SK-N-SH (cell line): ENCODE measurements at regions not wholly inside any gene's neighbourhood (a gene's known extent, or its start where the extent isn't known, plus 50 kb on each side); places are given as distances from the start of the nearest gene placed in this dataset.

Experiments
- CTCF ChIA-PET: fragments of 300-600, 350-600 bp; formaldehyde crosslinking; extraction: SDS; loops from one replicate; lab custom pipeline; 2021; lab: Yijun Ruan, JAX
- POLR2A ChIA-PET: fragments of 350-600 bp; sonication (Branson Sonifier 250); formaldehyde crosslinking; extraction: SDS; loops from one replicate; lab custom pipeline; 2020; ENCODE audit warnings: antibody characterized with exemption, inconsistent platforms; lab: Yijun Ruan, JAX
- DNase-seq: peaks from one replicate; pipeline ENCODE4 v3.0.0; 2012
- H2AFZ ChIP-seq: fragments of 200-600 bp; sonication (generic); 2 replicates; pipeline ENCODE4 v1.8.1; 2016; ENCODE audit warnings: antibody characterized with exemption, mild to moderate bottlenecking, low read depth
- H3F3A ChIP-seq: fragments of 200-600 bp; sonication (generic); replicated peaks from 2 replicates; pipeline ENCODE3; 2016; ENCODE audit warnings: antibody characterized with exemption, mild to moderate bottlenecking; ENCODE audit not compliant: insufficient read depth
- H3K27ac ChIP-seq, 2 experiments: fragments of 200-500 bp in 1 of 2; fragments of 200-600 bp in 1 of 2; sonication (Bioruptor generic) in 1 of 2; sonication (generic), shearing (Covaris generic) in 1 of 2; 2 replicates each; pipeline versions ENCODE4 v1.5.1 to v1.6.1; 2014 to 2016; ENCODE audit warnings: low read depth in 2 of 2, inconsistent platforms in 1 of 2, low read length in 1 of 2, mild to moderate bottlenecking in 1 of 2, mixed read lengths in 1 of 2
- H3K27me3 ChIP-seq: fragments of 200-600 bp; sonication (generic), shearing (Covaris generic); 2 replicates; pipeline ENCODE4 v1.6.1; 2016; ENCODE audit warnings: mixed run types; ENCODE audit not compliant: insufficient read depth
- H3K36me3 ChIP-seq, 2 experiments: fragments of 200-500 bp in 1 of 2; fragments of 200-600 bp in 1 of 2; sonication (Bioruptor generic) in 1 of 2; sonication (generic) in 1 of 2; replicated peaks in 1 of 2; 2 replicates each; pipeline versions ENCODE3 to v1.5.1; 2014 to 2016; ENCODE audit warnings: low read length in 1 of 2, mild to moderate bottlenecking in 1 of 2; ENCODE audit not compliant: insufficient read depth in 2 of 2, control insufficient read depth in 1 of 2
- H3K4me1 ChIP-seq, 2 experiments: fragments of 200-500 bp in 1 of 2; fragments of 200-600 bp in 1 of 2; sonication (Bioruptor generic) in 1 of 2; sonication (generic), shearing (Covaris generic) in 1 of 2; 2 replicates each; pipeline versions ENCODE4 v1.5.1 to v1.6.1; 2014 to 2016; ENCODE audit warnings: low read depth in 1 of 2, low read length in 1 of 2, mixed run types in 1 of 2; ENCODE audit not compliant: insufficient read depth in 2 of 2, control insufficient read depth in 1 of 2
- H3K4me2 ChIP-seq: fragments of 200-600 bp; sonication (generic), shearing (Covaris generic); 2 replicates; pipeline ENCODE4 v1.6.1; 2017; ENCODE audit warnings: mixed run types
- H3K4me3 ChIP-seq, 2 experiments: fragments of 200-500 bp in 1 of 2; fragments of 200-600 bp in 1 of 2; sonication (Bioruptor generic) in 1 of 2; sonication (generic), shearing (Covaris generic) in 1 of 2; 2 replicates each; pipeline versions ENCODE4 v1.5.1 to v1.8.1; 2014 to 2016; ENCODE audit warnings: low read depth in 2 of 2, inconsistent platforms in 1 of 2, low read length in 1 of 2, mild to moderate bottlenecking in 1 of 2, mixed read lengths in 1 of 2, moderate library complexity in 1 of 2
- H3K79me2 ChIP-seq: fragments of 200-600 bp; sonication (generic); 2 replicates; pipeline ENCODE4 v1.8.1; 2017; ENCODE audit warnings: mild to moderate bottlenecking; ENCODE audit not compliant: insufficient read depth
- H3K9ac ChIP-seq: fragments of 200-600 bp; sonication (generic); 2 replicates; pipeline ENCODE4 v1.6.1; 2017; ENCODE audit warnings: mixed run types
- H3K9me2 ChIP-seq: fragments of 200-600 bp; sonication (generic); 2 replicates; pipeline ENCODE4 v1.6.1; 2017; ENCODE audit warnings: mixed run types
- H3K9me3 ChIP-seq: fragments of 200-600 bp; sonication (generic); 2 replicates; pipeline ENCODE4 v1.6.1; 2017; ENCODE audit warnings: mixed run types, mild to moderate bottlenecking, moderate library complexity
- H4K20me1 ChIP-seq: fragments of 200-600 bp; sonication (generic); 2 replicates; pipeline ENCODE4 v1.6.1; 2017; ENCODE audit warnings: mild to moderate bottlenecking, mixed run types; ENCODE audit not compliant: insufficient read depth
- ELF1 ChIP-seq: IDR thresholded peaks from 2 replicates; pipeline ENCODE4 v1.4.0; 2012
- EP300 ChIP-seq, 2 experiments: IDR thresholded peaks; 2 replicates each; pipeline versions ENCODE4 v1.4.0 to v1.6.1; 2012; ENCODE audit warnings: borderline replicate concordance in 1 of 2, low read depth in 1 of 2, low read length in 1 of 2
- EZH2phosphoT487 ChIP-seq: fragments of 200-600 bp; sonication (generic); IDR thresholded peaks from 2 replicates; pipeline ENCODE4 v1.6.1; 2017; ENCODE audit warnings: low read depth, mixed run types, mild to moderate bottlenecking, antibody characterized with exemption, moderate library complexity, borderline replicate concordance
- FOSL2 ChIP-seq: IDR thresholded peaks from 2 replicates; pipeline ENCODE4 v1.4.0; 2012; ENCODE audit warnings: low read depth, mild to moderate bottlenecking, moderate library complexity, borderline replicate concordance
- FOXM1 ChIP-seq: IDR thresholded peaks from 2 replicates; pipeline ENCODE4 v1.4.0; 2012; ENCODE audit warnings: low read depth, mild to moderate bottlenecking
- GATA2 ChIP-seq: sonication (generic); formaldehyde crosslinking; IDR thresholded peaks from 2 replicates; pipeline ENCODE4 v1.5.0; 2020; ENCODE audit warnings: mild to moderate bottlenecking, missing genetic modification reagents
- MEF2A ChIP-seq: IDR thresholded peaks from 2 replicates; pipeline ENCODE4 v1.4.0; 2012; ENCODE audit warnings: low read depth, borderline replicate concordance
- MXI1 ChIP-seq: IDR thresholded peaks from 2 replicates; pipeline ENCODE4 v1.6.1; 2012; ENCODE audit warnings: mild to moderate bottlenecking, low read depth, low read length, improper control_type of control experiment
- NFIC ChIP-seq: IDR thresholded peaks from 2 replicates; pipeline ENCODE4 v1.4.0; 2012; ENCODE audit warnings: borderline replicate concordance
- PBX3 ChIP-seq: IDR thresholded peaks from 2 replicates; pipeline ENCODE4; 2012
- POLR2AphosphoS5 ChIP-seq: IDR thresholded peaks from 2 replicates; pipeline ENCODE4 v1.6.1; 2012; ENCODE audit warnings: low read depth, low read length
- RCOR1 ChIP-seq: fragments of 150-350 bp; IDR thresholded peaks from 2 replicates; pipeline ENCODE4 v1.6.1; 2017; ENCODE audit warnings: antibody characterized with exemption, low read length
- RFX5 ChIP-seq: IDR thresholded peaks from 2 replicates; pipeline ENCODE4 v1.6.1; 2012; ENCODE audit warnings: mild to moderate bottlenecking, improper control_type of control experiment, low read length
- SIN3A ChIP-seq: IDR thresholded peaks from 2 replicates; pipeline ENCODE4 v1.6.1; 2012; ENCODE audit warnings: low read depth, mild to moderate bottlenecking, low read length, moderate library complexity, borderline replicate concordance
- SMC3 ChIP-seq: IDR thresholded peaks from 2 replicates; pipeline ENCODE4 v1.6.1; 2012; ENCODE audit warnings: low read depth, low read length, improper control_type of control experiment
- TAF1 ChIP-seq: IDR thresholded peaks from 2 replicates; pipeline ENCODE4 v1.6.1; 2012; ENCODE audit warnings: low read depth, mild to moderate bottlenecking, low read length, moderate library complexity, borderline replicate concordance
- USF2 ChIP-seq: fragments of 150-350 bp; IDR thresholded peaks from 2 replicates; pipeline ENCODE4 v1.6.1; 2017; ENCODE audit warnings: antibody characterized with exemption, low read length, low read depth, borderline replicate concordance
- WGBS: methylation state at CpG from one replicate; pipeline ENCODE4 v1.1.6; 2017; ENCODE audit warnings: low lambda C conversion rate; 5-methylcytosine and 5-hydroxymethylcytosine counted together
- TF ChIP-seq, protein P1 (sequence below): fragments of 150-350 bp; IDR thresholded peaks from 2 replicates; pipeline ENCODE4 v1.6.1; 2016; ENCODE audit warnings: mild to moderate bottlenecking, low read depth, low read length
- TF ChIP-seq, protein P2 (sequence below): IDR thresholded peaks from 2 replicates; pipeline ENCODE4 v1.4.0; 2012; ENCODE audit warnings: low read depth, borderline replicate concordance

DNA sequence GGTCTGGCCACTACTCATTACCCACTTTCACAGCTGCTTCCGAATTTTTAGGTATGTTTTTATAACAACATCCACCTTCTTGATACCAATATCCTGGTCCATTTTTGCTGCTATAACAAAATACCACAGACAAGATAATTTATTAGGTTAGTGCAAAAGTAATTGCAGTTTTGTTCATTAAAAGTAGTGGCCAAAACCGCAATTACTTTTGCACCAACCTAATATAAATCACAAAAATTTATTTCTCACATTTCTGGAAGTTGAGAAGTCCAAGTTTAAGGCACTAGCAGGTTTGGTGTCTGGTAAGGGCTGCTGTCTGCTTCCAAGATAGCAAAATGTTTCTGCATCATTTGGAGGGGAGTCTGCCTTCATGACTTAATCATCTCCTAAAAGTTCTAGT is 624.7 kb upstream of the ALCAM start:
- Histone ChIP-seq H3K79me2 (no peaks in the 10 kb centered on the region), H3K27me3 (no peaks in the 10 kb centered on the region), H3K9ac (no peak overlapping the region), H3K36me3 (no peaks in the 10 kb centered on the region), H3K9me3 (no peaks in the 10 kb centered on the region), H3K27ac (no peak overlapping the region), H3K4me3 (no peak overlapping the region), H3K9me2 (no peaks in the 10 kb centered on the region), H3K4me1 (no peaks in the 10 kb centered on the region), H4K20me1 (no peaks in the 10 kb centered on the region), H2AFZ (no peak overlapping the region), H3F3A (no peaks in the 10 kb centered on the region), H3K4me2 (no peak overlapping the region)
- ChIA-PET CTCF (interaction anchor here (0.7 kb wide), 1 partner anchor 8 kb away, joined by 3 read pairs; no protein-coding TSS in a partner anchor), POLR2A (no interaction called here)
- 75% methylated on average over 2 of the region's 2 CpGs for WGBS
- TF ChIP-seq, protein P1, sequence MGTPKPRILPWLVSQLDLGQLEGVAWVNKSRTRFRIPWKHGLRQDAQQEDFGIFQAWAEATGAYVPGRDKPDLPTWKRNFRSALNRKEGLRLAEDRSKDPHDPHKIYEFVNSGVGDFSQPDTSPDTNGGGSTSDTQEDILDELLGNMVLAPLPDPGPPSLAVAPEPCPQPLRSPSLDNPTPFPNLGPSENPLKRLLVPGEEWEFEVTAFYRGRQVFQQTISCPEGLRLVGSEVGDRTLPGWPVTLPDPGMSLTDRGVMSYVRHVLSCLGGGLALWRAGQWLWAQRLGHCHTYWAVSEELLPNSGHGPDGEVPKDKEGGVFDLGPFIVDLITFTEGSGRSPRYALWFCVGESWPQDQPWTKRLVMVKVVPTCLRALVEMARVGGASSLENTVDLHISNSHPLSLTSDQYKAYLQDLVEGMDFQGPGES: no peak
- TF ChIP-seq MEF2A (no peak), MXI1 (no peak), RFX5 (no peak), EZH2phosphoT487 (no peak), EP300 (IDR thresholded peaks at IDR 0.05; ENCODE audit: borderline replicate concordance in 1 of 2, low read depth in 1 of 2, low read length in 1 of 2) (no peak), FOXM1 (no peak), GATA2 (no peak), PBX3 (no peak), ELF1 (no peak), TAF1 (no peak), USF2 (no peak), NFIC (no peak), SIN3A (no peak), RCOR1 (no peak), POLR2AphosphoS5 (no peak), SMC3 (no peak), FOSL2 (no peak)
- TF ChIP-seq, protein P2, sequence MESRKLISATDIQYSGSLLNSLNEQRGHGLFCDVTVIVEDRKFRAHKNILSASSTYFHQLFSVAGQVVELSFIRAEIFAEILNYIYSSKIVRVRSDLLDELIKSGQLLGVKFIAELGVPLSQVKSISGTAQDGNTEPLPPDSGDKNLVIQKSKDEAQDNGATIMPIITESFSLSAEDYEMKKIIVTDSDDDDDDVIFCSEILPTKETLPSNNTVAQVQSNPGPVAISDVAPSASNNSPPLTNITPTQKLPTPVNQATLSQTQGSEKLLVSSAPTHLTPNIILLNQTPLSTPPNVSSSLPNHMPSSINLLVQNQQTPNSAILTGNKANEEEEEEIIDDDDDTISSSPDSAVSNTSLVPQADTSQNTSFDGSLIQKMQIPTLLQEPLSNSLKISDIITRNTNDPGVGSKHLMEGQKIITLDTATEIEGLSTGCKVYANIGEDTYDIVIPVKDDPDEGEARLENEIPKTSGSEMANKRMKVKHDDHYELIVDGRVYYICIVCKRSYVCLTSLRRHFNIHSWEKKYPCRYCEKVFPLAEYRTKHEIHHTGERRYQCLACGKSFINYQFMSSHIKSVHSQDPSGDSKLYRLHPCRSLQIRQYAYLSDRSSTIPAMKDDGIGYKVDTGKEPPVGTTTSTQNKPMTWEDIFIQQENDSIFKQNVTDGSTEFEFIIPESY: no peak
- DNase-seq: no peak
